ENCODE measurements at regions not wholly inside any gene's neighbourhood (a gene's known extent, or its start where the extent isn't known, plus 50 kb on each side); places are given as distances from the start of the nearest gene placed in this dataset.

DNA sequence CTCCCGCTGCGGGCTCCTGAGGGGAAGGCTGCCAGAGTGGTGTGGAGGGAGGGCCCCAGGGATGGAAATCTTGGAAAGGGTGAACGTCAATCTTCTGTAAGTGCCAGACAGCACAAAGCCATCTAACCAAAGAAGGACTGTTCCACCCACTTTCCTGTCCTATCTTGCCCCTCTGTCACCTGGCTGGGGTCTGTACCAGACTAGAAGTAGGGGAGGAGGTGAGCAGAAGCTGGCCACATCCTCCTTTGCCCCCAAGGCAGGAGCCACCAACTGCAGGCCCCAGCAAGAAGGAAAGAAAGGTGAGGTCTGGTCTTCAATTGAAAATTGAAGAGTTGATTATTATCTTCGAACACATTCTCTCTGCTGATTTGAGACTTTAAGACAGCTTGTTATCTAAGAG lies 214.4 kb upstream of the LEF1 start:
- no peak for DNase-seq
- intact Hi-C loops (cut with DNase I), result no loop called here

DNA sequence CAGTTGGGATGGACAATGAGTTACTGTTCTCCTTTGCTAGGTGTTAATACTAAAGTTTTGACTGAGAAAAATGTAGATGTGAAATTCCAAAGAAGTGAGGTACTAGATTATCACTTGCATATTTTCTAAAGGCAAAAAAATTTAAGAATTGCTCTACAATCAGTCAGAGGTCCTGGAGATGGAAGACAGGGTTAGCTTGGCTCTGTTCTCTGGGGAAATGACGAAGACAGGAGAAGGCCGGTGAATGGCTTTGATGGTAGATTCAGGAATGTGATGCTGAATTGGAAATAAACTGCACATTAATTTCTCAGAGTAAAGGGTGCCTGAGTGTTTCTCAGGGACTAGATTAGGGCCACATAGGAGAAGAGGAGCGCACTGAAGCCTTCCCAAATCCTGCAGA lies 214.0 kb upstream of the LEF1 start:
- intact Hi-C loops (cut with DNase I), result no loop called here

DNA sequence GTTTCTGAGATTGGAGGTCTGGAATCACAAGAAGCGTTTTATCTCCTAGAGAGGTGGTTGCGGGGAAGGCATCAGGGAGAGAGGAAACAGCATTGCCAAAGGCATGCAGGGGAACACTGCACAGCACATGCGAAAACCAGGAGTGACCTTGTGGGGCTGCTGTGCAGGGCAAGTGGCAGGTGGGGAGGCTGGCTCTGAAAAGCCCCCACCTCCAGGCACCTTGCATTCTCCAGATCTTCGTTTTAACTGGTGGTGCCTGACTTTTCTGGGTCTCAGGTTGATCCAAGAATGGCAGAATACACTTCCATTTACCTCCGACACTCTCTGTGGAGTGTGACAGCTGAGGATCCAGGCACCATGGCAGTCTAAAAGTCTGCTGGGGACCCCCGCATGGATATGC lies 209.4 kb upstream of the LEF1 start:
- DNase-seq, result no peak
- intact Hi-C loops (cut with DNase I), result no loop called here

More for the DNA sequence above, 214.0 kb upstream of the LEF1 start:
- DNase-seq, result no peak

- intact Hi-C loops (cut with DNase I), result no loop called here
- no peak for DNase-seq
Observed at GRCh38 chr4:108377021-108377420, 208.3 kb upstream of the LEF1 start.

DNA sequence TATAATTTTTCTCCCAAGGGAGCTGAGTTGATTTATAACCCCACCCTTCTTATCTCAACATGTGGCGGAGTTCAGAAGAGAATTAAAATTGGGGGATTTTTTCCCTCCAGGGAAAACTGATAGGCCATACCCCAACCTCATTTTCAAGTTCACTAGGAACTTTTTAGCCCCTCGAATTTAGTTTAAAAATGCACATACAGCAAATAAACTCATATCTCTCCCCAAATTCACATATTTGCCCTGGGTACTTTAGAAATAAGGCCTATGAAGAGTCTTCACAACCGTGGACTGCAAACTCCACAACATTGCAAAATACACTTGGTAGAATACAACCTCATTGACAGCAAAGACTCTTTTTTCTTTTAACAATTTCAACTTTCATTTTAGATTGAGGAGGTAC lies 206.7 kb upstream of the LEF1 start:
- no peak for DNase-seq
- intact Hi-C loops (cut with DNase I), result no loop called here

DNA sequence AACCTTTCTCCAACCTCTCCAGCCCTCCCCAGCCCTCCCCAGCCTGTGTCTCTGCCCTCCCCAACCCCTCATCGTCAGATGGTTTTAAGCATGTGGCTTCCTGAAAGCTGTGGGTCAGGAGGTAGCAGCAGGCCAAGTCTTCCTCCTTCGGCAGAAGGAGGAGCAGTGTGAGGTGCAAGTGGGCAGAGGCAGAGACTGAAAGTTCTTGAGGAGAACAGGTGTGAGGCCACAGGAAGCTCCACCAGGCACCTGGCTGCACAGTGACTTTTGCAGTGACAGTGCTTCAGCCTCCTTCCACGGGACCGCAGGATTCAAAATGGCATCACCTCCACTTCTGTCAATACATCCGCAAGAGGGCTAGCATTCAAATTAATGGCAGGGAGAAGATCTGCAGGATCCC lies 203.9 kb upstream of the LEF1 start:
- intact Hi-C loops (cut with DNase I), result no loop called here
- no peak for DNase-seq

GRCh38 chr4:108371282-108371681 lies 202.6 kb upstream of the LEF1 start:
- DNase-seq, result no peak
- intact Hi-C loops (cut with DNase I), result no loop called here

GRCh38 chr4:108370291-108371141 lies 201.8 kb upstream of the LEF1 start:
- no peak for DNase-seq
- intact Hi-C loops (cut with DNase I), result no loop called here

DNA sequence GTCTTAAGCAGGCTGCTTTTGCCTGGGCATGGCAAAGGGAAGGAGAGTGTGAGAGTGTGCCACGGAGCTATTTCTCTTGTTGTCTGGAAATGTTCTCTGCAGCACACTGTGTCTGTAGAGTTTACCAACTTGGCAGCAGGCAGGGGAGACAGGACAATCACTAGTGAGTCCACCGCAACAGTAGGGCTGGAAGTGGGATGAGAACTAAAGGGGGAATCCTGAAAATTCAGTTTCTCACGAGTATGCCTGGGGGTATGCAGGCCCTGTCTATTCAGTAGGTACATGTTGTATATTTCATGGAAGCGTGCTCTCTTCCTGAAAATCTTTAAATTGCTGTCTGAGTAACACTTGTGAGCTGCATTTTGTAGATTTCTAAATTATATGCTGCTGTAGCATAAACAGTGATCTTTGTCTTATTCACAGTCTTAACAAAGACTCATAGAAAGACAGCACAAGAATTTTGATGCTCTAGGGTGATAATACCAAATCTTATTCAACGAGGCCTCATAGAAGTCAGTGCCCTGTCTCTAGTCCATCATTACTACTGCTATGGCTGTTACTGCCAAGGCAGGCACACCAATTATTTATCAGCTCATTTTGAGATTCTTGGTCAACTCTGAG lies 200.4 kb upstream of the LEF1 start:
- intact Hi-C loops (cut with DNase I), result no loop called here
- no peak for DNase-seq

DNA sequence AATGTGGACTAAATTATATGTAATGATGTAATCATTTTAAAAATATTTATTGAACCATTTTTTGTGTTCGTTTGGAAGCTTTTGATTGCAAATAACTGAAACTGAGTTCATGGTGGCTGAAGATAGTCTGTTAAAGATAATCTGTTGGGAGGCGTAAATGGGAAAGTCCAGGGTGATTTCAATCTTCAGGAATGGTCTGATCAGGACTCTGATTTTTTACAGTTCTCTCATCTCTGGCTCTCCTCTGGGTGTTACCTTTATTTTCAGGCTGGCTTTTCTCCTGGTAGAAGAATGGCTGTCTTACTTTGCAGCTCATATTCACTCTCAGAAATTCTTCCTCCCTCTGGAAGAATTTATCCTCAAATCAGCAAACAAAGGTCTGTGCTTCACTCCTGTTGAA lies 199.0 kb upstream of the LEF1 start:
- intact Hi-C loops (cut with DNase I), result no loop called here
- no peak for DNase-seq

DNA sequence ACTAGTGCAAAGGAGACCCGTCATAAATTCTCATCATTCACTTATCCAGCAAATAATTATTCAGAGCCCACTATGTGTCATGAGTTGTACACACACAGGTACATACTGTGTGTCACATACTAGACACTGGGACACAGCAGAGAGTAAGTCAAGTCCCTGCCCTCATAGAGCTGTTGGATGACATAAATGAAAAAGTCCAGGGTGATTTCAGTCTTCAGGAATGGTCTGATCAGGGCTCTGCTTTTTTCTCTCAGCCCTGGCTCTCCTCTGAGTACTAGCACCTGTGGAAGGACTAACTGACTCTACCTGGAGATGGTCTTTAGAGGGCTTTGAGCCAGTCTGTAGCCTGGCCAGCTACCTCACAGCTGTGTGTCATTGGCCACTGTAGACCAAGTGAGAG lies 198.0 kb upstream of the LEF1 start:
- intact Hi-C loops (cut with DNase I), result no loop called here
- no peak for DNase-seq

- DNase-seq, result no peak
- intact Hi-C loops (cut with DNase I), result no loop called here
Observed at GRCh38 chr4:108365551-108365950, 196.8 kb upstream of the LEF1 start.

DNA sequence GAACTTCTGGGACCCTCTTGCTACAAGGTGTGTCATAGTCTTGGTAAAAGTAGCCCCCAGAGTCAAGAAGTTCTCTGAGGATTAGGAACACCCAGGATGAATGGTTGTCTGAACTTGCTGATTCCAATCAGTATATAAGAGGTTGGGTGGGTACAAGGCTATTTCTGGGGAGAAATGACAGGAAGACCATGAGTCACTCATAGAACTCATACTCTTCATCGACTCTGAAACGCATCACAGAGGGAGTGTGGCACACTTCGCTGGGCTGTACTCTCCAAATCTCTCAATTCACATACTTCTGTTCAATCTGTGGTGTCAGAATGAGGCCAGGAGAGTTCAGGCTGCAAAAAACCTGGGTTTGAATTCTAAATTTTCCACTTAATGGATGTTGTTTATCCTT lies 193.2 kb upstream of the LEF1 start:
- intact Hi-C loops (cut with DNase I), result no loop called here
- no peak for DNase-seq

DNA sequence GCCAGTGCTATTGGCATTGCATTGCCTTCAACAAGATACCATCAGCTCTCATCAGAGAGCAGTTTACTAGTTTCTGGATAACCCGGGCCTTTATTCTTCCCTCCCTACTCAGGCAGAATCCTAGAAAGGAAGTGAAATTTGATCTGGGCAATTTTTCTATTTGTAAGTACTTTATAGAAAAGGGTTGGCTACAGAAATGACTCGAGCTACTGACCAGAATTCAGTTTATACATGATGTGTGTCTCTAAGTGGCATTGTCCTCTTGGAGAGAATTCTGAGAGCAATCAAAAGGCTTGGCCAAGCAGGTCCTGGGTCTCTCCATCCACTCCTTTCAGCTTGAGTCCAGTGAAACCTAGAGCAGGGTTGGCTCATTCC lies 192.7 kb upstream of the LEF1 start:
- no peak for DNase-seq
- intact Hi-C loops (cut with DNase I), result no loop called here

- no peak for DNase-seq
- intact Hi-C loops (cut with DNase I), result no loop called here
Observed at GRCh38 chr4:108360754-108361445, 192.2 kb upstream of the LEF1 start.

DNA sequence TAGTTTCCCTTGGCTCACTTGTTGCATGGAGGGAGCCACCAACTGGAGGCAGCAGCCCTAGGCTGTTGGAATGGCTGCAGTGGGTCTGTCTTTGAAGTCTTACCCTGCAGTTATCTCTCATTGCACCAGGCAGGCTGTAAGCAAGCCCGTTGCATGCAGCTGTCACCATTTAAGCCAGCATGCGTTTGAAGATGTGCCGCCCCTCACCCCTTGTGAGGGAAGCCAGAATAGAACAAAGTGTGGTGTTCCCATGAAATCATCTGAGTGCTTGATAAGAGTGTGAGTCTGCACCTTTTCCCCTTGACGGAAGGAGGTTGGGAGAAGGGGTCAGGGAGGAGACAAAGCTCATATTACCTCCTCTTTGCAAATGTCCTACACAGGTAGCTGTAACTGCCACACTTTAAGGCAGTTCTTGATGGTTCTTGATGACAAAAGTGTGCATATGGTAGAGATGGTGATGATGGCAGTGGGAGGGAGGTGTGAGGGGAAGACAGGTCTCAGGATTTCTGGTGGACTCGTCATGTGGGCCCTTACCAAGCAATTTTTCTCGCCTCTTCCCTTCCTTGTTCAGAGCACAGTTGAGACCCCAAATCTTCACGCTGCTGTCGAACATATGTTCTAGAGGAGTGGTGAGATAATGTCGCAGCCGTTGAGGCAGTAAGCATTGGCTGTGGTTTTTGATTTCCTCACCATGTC lies 191.4 kb upstream of the LEF1 start:
- DNase-seq, result no peak
- intact Hi-C loops (cut with DNase I), result no loop called here

DNA sequence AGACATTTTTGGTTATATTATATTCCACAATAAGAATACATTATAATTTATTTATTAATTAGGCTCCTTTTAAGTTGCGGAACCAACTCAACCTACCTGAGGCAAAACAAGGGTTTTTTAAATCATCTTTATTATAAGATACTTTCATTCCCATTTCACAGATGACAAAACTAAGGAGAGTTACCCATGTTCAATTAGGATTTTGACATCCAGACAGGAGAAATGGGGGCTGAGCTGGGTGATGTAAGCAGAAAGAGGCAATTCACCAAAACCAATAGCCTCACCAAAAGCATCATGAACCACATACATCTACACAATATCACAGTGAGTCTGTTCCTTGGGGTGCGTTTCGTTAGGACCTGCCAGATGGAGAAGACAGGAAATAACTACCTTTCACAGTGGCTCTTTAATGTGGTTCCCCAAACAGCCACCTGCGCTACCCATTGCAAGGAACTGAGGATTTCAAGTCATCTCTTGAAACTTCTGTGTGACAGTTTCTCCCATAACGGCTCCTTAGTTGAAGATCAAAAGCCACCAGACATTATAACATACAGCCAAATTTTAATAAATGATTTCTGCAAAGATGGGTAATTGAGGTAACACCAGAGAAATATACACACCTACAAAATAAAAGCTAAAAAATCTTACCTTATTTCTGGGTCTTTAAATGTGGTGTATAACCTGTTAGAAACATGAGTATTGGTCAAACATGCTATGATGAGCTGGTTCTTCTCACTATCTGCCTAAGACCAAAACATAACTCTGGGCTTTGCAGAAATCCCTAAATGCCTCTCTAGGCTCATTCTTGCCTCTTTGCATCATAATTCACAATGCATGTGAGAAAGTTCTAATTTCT lies 190.6 kb upstream of the LEF1 start:
- no peak for DNase-seq
- intact Hi-C loops (cut with DNase I), result no loop called here

DNA sequence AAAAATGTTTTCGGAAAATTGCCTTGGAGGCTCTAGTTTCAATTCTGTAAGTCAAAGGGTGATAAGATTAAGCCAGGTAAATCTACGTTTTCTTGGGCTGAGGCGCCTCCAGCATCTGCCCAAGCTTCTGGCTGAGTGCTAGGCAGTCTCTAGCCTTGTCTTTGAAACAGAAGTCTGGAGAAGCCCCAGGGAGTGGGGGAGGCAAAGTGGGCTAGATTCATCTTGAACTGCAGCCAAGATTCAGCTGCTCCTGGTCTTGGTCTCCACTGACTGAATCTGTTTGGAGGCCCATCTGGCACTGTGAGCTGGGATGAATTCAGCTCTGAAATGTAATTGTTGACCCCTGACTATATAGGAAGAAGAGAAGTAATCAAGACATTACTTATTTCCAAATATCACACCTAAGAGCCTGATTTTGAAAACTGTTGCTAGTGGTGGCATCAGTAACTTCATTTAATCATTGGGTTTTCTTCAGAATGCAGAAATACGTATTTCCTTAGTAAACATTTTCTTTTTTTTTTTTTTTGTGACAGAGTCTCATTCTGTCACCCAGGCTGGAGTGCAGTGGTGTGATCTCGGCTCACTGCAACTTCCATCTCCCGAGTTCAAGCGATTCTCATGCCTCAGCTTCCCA lies 187.3 kb upstream of the LEF1 start:
- no peak for DNase-seq
- intact Hi-C loops (cut with DNase I), result no loop called here
